Memory B cell (primary cell): ENCODE measurements at regions not wholly inside any gene's neighbourhood (a gene's known extent, or its start where the extent isn't known, plus 50 kb on each side); places are given as distances from the start of the nearest gene placed in this dataset.
A peak's percentile ranks its signal among the peaks of the same experiment; 100 is the strongest.

Experiments used
- ATAC-seq: fragments of 150-1000 bp; cut with Tn5 transposase; 2 replicates; pipeline ENCODE4 v1.10.0; 2021; ENCODE audit warnings: low read depth, mild to moderate bottlenecking, moderate library complexity
- DNase-seq, 2 donors: peaks; one replicate each; pipeline ENCODE4 v3.0.0; 2022; ENCODE audit warnings: low spot score in 2 of 2
- H3K27ac Mint-ChIP-seq: one replicate; pipeline ENCODE4 v1.8.0; 2022; ENCODE audit warnings: mild to moderate bottlenecking, moderate library complexity, mixed read lengths
- H3K27me3 Mint-ChIP-seq: one replicate; pipeline ENCODE4 v1.8.0; 2022; ENCODE audit warnings: mixed read lengths
- H3K36me3 Mint-ChIP-seq: one replicate; pipeline ENCODE4 v1.8.0; 2022; ENCODE audit warnings: mild to moderate bottlenecking, mixed read lengths
- H3K4me1 Mint-ChIP-seq: one replicate; pipeline ENCODE4 v1.8.0; 2022; ENCODE audit warnings: mixed read lengths
- H3K4me3 Mint-ChIP-seq: one replicate; pipeline ENCODE4 v1.8.0; 2022; ENCODE audit warnings: mild to moderate bottlenecking, moderate library complexity, mixed read lengths
- H3K9me3 Mint-ChIP-seq: one replicate; pipeline ENCODE4 v1.8.0; 2022; ENCODE audit warnings: mixed read lengths

GRCh38 chrY:8470249-8470648, 867.0 kb upstream of the TSPY4 start:
- DNase-seq (no peak), ATAC-seq (no peak)
- no peak overlapping the region for H3K4me3 Mint-ChIP-seq
- no peaks in the 10 kb centered on the region for H3K27me3 Mint-ChIP-seq
- no peak overlapping the region for H3K27ac Mint-ChIP-seq
- no peaks in the 10 kb centered on the region for H3K36me3 Mint-ChIP-seq
- no peaks in the 10 kb centered on the region for H3K9me3 Mint-ChIP-seq
- H3K4me1 Mint-ChIP-seq = peaks cover 3% of the 10 kb centered on the region

GRCh38 chrY:8479141-8479540, 858.1 kb upstream of the TSPY4 start:
- no peaks in the 10 kb centered on the region for H3K9me3 Mint-ChIP-seq
- ATAC-seq (no peak), DNase-seq (no peak)
- no peak overlapping the region for H3K4me3 Mint-ChIP-seq
- no peaks in the 10 kb centered on the region for H3K4me1 Mint-ChIP-seq
- H3K36me3 Mint-ChIP-seq = no peaks in the 10 kb centered on the region
- no peaks in the 10 kb centered on the region for H3K27me3 Mint-ChIP-seq
- no peak overlapping the region for H3K27ac Mint-ChIP-seq

- H3K4me3 Mint-ChIP-seq = no peak overlapping the region
- H3K27ac Mint-ChIP-seq = no peak overlapping the region
- DNase-seq (no peak), ATAC-seq (no peak)
- H3K27me3 Mint-ChIP-seq = no peaks in the 10 kb centered on the region
- no peaks in the 10 kb centered on the region for H3K4me1 Mint-ChIP-seq
- H3K9me3 Mint-ChIP-seq = no peaks in the 10 kb centered on the region
- H3K36me3 Mint-ChIP-seq = no peaks in the 10 kb centered on the region
Measured at GRCh38 chrY:8488955-8489354, 848.3 kb upstream of the TSPY4 start.

- Mint-ChIP-seq H3K27me3 (no peaks in the 10 kb centered on the region), H3K27ac (no peak overlapping the region), H3K4me1 (no peaks in the 10 kb centered on the region), H3K36me3 (no peaks in the 10 kb centered on the region), H3K9me3 (no peaks in the 10 kb centered on the region), H3K4me3 (no peak overlapping the region)
- ATAC-seq (no peak), DNase-seq (no peak)
Measured at GRCh38 chrY:8489880-8490630, 847.2 kb upstream of the TSPY4 start.

GRCh38 chrY:8494396-8494795, 842.9 kb upstream of the TSPY4 start:
- no peaks in the 10 kb centered on the region for H3K27me3 Mint-ChIP-seq
- H3K4me1 Mint-ChIP-seq = no peaks in the 10 kb centered on the region
- no peaks in the 10 kb centered on the region for H3K36me3 Mint-ChIP-seq
- no peaks in the 10 kb centered on the region for H3K9me3 Mint-ChIP-seq
- DNase-seq (no peak), ATAC-seq (no peak)
- H3K27ac Mint-ChIP-seq = no peak overlapping the region
- no peak overlapping the region for H3K4me3 Mint-ChIP-seq

- ATAC-seq = no peak
- H3K36me3 Mint-ChIP-seq = no peaks in the 10 kb centered on the region
- no peaks in the 10 kb centered on the region for H3K9me3 Mint-ChIP-seq
- H3K27ac Mint-ChIP-seq = no peak overlapping the region
- no peak overlapping the region for H3K4me3 Mint-ChIP-seq
- no peak for DNase-seq
- H3K4me1 Mint-ChIP-seq = peaks cover 3% of the 10 kb centered on the region
- H3K27me3 Mint-ChIP-seq = no peaks in the 10 kb centered on the region
Measured at GRCh38 chrY:8495243-8495642, 842.0 kb upstream of the TSPY4 start.

GRCh38 chrY:8500888-8501287, 836.4 kb upstream of the TSPY4 start:
- no peaks in the 10 kb centered on the region for H3K9me3 Mint-ChIP-seq
- H3K4me1 Mint-ChIP-seq = peaks cover 3% of the 10 kb centered on the region
- no peaks in the 10 kb centered on the region for H3K27me3 Mint-ChIP-seq
- no peak overlapping the region for H3K27ac Mint-ChIP-seq
- no peaks in the 10 kb centered on the region for H3K36me3 Mint-ChIP-seq
- ATAC-seq (no peak), DNase-seq (no peak)
- no peak overlapping the region for H3K4me3 Mint-ChIP-seq

- Mint-ChIP-seq H3K27me3 (peaks cover under 1% of the 10 kb centered on the region), H3K4me1 (peaks cover 23% of the 10 kb centered on the region), H3K27ac (no peak overlapping the region), H3K4me3 (no peak overlapping the region), H3K36me3 (no peaks in the 10 kb centered on the region), H3K9me3 (no peaks in the 10 kb centered on the region)
- ATAC-seq = no peak
- DNase-seq = no peak
Measured at GRCh38 chrY:8533468-8533867, 803.8 kb upstream of the TSPY4 start.

GRCh38 chrY:8535704-8536103, 801.6 kb upstream of the TSPY4 start:
- Mint-ChIP-seq H3K36me3 (no peaks in the 10 kb centered on the region), H3K27ac (peak overlapping the region; percentile 78), H3K27me3 (no peaks in the 10 kb centered on the region), H3K9me3 (no peaks in the 10 kb centered on the region), H3K4me3 (peak overlapping the region; percentile 60), H3K4me1 (peaks cover 23% of the 10 kb centered on the region)
- DNase-seq = peak in 1 of 2 donors; percentile 48
- peak; percentile 98 for ATAC-seq

- Mint-ChIP-seq H3K27me3 (no peaks in the 10 kb centered on the region), H3K36me3 (no peaks in the 10 kb centered on the region), H3K4me3 (peak overlapping the region; percentile 60), H3K27ac (peak overlapping the region; percentile 78), H3K9me3 (no peaks in the 10 kb centered on the region), H3K4me1 (peaks cover 23% of the 10 kb centered on the region)
- ATAC-seq (peak; percentile 13), DNase-seq (no peak)
Measured at GRCh38 chrY:8536277-8536676, 801.0 kb upstream of the TSPY4 start.

GRCh38 chrY:8541306-8541705, 796.0 kb upstream of the TSPY4 start:
- no peak for ATAC-seq
- Mint-ChIP-seq H3K27me3 (no peaks in the 10 kb centered on the region), H3K9me3 (no peaks in the 10 kb centered on the region), H3K4me1 (peaks cover 22% of the 10 kb centered on the region), H3K27ac (no peak overlapping the region), H3K4me3 (no peak overlapping the region), H3K36me3 (no peaks in the 10 kb centered on the region)
- DNase-seq = no peak

- DNase-seq (no peak), ATAC-seq (peak; percentile 76)
- H3K4me1 Mint-ChIP-seq = peaks cover 15% of the 10 kb centered on the region
- H3K27ac Mint-ChIP-seq = no peak overlapping the region
- H3K27me3 Mint-ChIP-seq = no peaks in the 10 kb centered on the region
- no peaks in the 10 kb centered on the region for H3K36me3 Mint-ChIP-seq
- no peak overlapping the region for H3K4me3 Mint-ChIP-seq
- no peaks in the 10 kb centered on the region for H3K9me3 Mint-ChIP-seq
Measured at GRCh38 chrY:8544715-8545114, 792.5 kb upstream of the TSPY4 start.

GRCh38 chrY:8547931-8548330, 789.3 kb upstream of the TSPY4 start:
- Mint-ChIP-seq H3K27ac (no peak overlapping the region), H3K4me1 (peaks cover 15% of the 10 kb centered on the region), H3K36me3 (no peaks in the 10 kb centered on the region), H3K4me3 (no peak overlapping the region), H3K27me3 (no peaks in the 10 kb centered on the region), H3K9me3 (no peaks in the 10 kb centered on the region)
- ATAC-seq = no peak
- no peak for DNase-seq

GRCh38 chrY:8551323-8551722, 785.9 kb upstream of the TSPY4 start:
- H3K27ac Mint-ChIP-seq = no peak overlapping the region
- H3K4me1 Mint-ChIP-seq = peaks cover 2% of the 10 kb centered on the region
- no peaks in the 10 kb centered on the region for H3K27me3 Mint-ChIP-seq
- DNase-seq (no peak), ATAC-seq (no peak)
- H3K36me3 Mint-ChIP-seq = no peaks in the 10 kb centered on the region
- no peaks in the 10 kb centered on the region for H3K9me3 Mint-ChIP-seq
- no peak overlapping the region for H3K4me3 Mint-ChIP-seq

GRCh38 chrY:8552168-8552805, 785.0 kb upstream of the TSPY4 start:
- ATAC-seq = no peak
- H3K36me3 Mint-ChIP-seq = no peaks in the 10 kb centered on the region
- H3K27ac Mint-ChIP-seq = no peak overlapping the region
- H3K4me1 Mint-ChIP-seq = no peaks in the 10 kb centered on the region
- no peaks in the 10 kb centered on the region for H3K27me3 Mint-ChIP-seq
- DNase-seq = no peak
- H3K4me3 Mint-ChIP-seq = no peak overlapping the region
- H3K9me3 Mint-ChIP-seq = no peaks in the 10 kb centered on the region
